HG03095 (cell line): ENCODE measurements at regions not wholly inside any gene's neighbourhood (a gene's known extent, or its start where the extent isn't known, plus 50 kb on each side); places are given as distances from the start of the nearest gene placed in this dataset.
A peak's percentile ranks its signal among the peaks of the same experiment; 100 is the strongest.

Experiments
- ATAC-seq: cut with Tn5 transposase; IDR thresholded peaks from one replicate; pipeline ENCODE4 v1.9.1; 2021; ENCODE audit warnings: moderate library complexity; ENCODE audit not compliant: unreplicated experiment

- no peak for ATAC-seq
Observed at GRCh38 chr7:47666164-47666862, 84.4 kb upstream of the TNS3 start.

GRCh38 chr7:47664650-47665195 lies 82.8 kb upstream of the TNS3 start:
- no peak for ATAC-seq

- ATAC-seq, result no peak
Observed at GRCh38 chr7:47663851-47664250, 81.9 kb upstream of the TNS3 start.

- no peak for ATAC-seq
Observed at GRCh38 chr7:47663213-47663612, 81.3 kb upstream of the TNS3 start.

- peak; percentile 67 for ATAC-seq
Observed at GRCh38 chr7:47661051-47661714, 79.3 kb upstream of the TNS3 start.

- ATAC-seq, result no peak
Observed at GRCh38 chr7:47659664-47660462, 78.0 kb upstream of the TNS3 start.

- no peak for ATAC-seq
Observed at GRCh38 chr7:47658886-47659635, 77.2 kb upstream of the TNS3 start.

- ATAC-seq, result no peak
Observed at GRCh38 chr7:47657126-47657525, 75.2 kb upstream of the TNS3 start.

DNA sequence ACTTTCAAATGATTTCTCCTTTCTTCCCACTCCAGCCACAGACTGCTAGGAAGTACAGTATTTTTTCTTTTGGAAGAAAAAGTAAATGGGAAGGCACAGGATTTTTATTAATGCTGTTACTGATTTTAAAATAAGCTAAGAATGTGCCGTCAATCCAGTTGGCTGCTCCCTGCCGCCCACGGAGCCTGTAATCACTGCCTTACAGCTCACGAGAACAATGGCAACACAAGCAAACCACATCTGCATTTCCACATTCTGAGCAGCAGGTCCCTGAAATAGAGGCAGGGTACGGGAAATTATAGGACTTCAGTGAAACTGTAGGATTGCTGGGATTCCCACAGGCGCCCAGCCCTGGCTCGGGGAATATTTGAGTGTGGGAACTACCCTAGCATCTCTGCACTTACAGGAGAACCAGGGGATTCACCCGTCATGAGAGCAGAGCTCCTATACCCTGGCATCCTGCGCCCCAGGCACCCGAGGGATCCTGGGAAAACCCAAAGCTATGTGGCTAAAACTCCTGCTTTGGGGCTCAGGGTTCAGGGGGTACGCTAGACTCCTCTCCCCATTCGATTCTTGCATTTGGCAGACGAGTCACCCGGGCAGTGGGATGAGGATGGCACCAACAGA lies 72.9 kb upstream of the TNS3 start:
- ATAC-seq, result no peak

GRCh38 chr7:47653550-47654411 lies 71.9 kb upstream of the TNS3 start:
- no peak for ATAC-seq

DNA sequence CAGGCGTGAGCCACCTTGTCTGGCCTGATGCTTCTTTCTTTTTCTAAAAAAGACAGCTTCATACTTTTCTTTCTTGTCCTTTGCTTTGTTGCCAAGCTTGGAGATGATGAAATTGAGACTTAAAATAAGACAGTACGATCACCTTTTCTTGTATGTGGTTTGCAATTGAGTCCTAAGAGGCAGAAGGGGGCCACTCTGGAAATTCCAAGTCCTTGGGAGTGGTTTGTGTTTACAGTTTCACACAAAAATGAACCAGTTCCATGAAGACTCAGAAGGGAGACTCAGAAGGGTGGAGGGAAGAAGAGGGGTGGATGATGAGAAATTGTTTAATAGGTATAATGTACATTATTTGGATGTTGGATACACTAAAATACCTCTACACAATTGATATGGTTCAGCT lies 70.7 kb upstream of the TNS3 start:
- ATAC-seq, result no peak

- ATAC-seq, result no peak
Observed at GRCh38 chr7:47651355-47652317, 69.7 kb upstream of the TNS3 start.

DNA sequence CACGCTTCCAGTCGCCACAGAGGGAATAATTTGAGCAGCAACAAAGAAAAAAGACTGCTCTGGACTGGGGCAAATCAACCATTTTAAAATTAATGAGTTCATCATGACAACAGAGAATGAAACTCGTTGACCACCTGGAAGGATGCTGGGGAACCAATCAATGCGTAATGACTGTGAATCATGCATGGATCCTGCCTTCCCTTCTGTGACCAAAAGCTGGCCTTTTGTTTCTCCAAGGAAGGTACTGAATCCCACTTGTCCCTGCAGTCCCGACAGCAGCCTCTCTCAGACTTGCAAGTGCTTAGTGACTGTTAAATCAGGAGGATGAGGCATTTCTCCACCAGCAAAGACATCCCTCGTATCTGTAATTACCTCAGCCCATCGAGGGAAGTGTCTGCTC lies 68.0 kb upstream of the TNS3 start:
- no peak for ATAC-seq

GRCh38 chr7:47648275-47648925 lies 66.5 kb upstream of the TNS3 start:
- no peak for ATAC-seq

DNA sequence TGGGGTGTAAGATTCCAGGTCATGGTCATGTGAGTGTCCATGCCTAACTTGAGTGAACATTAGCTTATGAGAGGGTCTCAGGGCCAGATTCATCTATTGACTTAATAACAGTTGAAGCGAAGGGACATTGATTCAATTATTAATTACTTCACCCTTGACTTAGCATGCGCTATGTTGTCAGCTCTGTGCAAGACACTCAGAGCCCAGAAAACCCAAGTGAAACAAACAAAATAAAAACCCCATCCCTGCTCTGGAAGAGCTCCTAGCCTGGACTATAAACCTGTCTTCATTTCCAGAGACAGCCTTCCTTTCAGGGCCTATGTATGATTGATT lies 66.0 kb upstream of the TNS3 start:
- ATAC-seq, result no peak

- ATAC-seq, result no peak
Observed at GRCh38 chr7:47647181-47647917, 65.4 kb upstream of the TNS3 start.

- no peak for ATAC-seq
Observed at GRCh38 chr7:47643716-47644400, 61.9 kb upstream of the TNS3 start.
